HG03558 (cell line): ENCODE measurements at regions not wholly inside any gene's neighbourhood (a gene's known extent, or its start where the extent isn't known, plus 50 kb on each side); places are given as distances from the start of the nearest gene placed in this dataset.

Experiments used
- ATAC-seq: cut with Tn5 transposase; IDR thresholded peaks from one replicate; pipeline ENCODE4 v1.9.1; 2021; ENCODE audit warnings: moderate number of reproducible peaks; ENCODE audit not compliant: unreplicated experiment; ENCODE audit errors: extremely low read depth

DNA sequence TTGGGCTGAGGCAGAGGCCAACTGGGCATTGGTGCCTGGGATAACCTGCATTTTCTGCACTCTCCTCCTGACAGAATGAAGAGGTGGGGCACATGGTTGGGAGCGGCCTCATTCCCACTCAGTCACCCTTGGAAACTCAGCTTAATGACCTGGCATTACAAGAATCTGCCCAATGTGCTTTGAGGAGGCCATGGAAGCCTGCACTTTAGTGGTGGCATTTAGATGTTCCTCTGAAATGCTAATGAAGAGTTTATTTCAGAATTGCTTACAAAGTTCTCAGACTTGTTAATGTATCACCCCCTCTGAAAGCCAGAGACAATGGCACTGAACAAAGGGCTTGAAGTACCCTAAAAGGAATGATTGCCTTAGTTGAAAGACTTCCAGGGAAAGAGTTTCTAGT is 71.4 kb upstream of the PARP11 start:
- no peak for ATAC-seq

DNA sequence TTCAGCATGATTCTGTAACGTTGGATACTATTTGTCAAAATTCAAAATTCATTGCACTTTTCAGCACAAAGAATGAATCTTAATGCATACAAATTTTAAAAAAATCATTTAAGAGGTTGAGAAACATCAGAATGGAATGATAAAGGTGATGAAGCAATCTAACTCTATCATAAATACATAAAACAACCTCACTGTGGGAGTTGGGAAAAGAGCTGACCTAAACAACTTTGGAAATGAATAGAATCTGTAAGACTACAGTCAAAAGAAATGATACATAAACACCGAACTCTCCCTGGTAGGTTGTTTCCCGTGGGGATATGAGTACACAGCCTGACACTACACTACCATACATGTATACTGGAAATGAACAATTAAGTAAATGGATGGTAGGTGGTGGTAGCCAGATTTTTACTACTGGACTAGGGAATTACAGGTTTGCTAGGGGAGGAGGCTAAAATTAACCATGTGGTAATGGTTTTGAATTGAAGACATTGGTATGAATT is 64.9 kb upstream of the PARP11 start:
- ATAC-seq, result no peak

DNA sequence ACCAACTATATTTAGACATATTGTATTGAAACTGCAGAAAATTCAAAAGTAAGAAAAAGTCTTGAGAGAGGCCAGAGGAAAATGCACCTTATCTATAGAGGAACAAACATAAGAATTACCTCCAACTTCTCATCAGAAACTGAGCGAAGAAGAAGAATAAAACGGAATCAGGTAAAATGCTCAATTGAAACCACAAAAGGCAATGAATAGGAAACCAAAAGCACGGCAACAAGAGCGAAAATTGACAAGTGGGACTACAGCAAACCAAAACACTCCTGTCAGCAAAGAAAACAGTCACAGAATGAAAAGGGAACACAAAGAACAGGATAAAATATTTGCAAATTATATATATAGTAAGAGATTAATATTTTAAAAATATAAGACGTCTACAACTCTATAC is 61.9 kb upstream of the PARP11 start:
- no peak for ATAC-seq

DNA sequence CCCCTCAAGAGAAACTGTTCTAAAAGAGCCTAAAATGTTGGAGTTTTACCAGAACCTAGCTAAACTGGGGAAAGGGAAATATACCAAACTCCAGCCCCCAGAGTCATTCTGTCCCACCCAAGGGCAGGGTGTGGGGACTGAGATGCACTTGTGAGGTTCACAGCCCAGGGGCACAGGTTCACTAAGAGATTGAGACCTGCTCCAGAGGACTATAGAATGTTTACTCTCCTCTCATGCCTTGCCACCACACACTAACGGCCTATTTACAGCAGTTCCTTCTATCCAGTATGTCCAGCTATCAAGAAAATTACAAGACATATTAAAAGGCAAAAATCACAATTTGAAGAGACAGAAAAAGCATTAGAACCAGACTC is 60.6 kb upstream of the PARP11 start:
- no peak for ATAC-seq

DNA sequence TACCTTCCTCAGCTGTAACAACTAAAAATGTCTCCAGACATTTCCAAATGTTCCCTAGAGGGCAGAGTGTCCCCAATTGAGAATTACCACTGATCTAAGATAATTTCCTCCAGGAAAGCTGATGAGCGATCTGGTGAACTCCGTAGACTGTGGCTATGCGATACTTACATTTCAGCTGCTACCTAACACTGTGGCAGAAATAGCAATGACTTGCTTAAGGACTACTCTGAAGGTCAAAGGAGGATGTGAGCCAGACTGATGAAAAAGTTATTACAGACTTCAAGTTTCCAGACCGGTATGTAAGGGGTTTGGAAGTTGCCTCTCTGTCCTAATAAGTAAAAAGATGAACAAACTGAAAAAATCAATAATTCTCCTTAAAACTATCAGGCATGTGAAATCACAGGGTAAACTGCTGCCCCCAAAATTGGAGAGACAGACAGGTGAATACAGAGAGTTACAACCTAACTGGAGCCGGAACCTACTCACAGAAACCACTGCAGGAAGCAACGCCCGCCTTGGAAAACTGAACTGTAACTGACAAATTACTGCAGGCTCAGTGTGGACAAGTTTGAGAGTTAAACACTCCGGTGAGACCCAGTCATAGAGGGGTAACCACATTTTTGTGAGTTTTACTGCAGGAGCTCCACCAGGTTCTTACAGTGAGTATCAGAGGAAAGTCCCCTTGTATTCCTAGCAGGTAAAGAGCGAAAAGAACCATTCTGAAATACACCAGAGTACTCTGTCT is 60.0 kb upstream of the PARP11 start:
- ATAC-seq, result no peak

DNA sequence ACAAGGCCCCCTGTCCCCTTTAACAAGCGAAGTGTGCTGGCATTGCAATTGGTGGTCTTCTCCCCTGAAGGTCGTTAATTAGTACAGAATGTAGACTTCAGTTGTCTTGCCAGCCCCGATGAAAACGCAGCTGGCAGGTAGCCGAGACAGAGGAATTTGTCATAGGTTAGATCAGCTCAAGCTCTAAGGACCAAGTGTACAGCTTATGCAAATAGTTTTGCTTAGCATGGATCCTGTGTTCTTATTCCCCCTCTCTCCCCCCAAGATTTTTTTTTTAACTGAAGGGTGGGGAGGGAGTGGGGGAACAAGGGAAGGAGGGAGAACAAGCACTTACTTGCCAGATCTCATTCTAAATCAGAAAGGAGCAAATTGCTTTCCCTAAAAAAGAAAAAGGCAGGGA is 58.6 kb upstream of the PARP11 start:
- ATAC-seq, result no peak

DNA sequence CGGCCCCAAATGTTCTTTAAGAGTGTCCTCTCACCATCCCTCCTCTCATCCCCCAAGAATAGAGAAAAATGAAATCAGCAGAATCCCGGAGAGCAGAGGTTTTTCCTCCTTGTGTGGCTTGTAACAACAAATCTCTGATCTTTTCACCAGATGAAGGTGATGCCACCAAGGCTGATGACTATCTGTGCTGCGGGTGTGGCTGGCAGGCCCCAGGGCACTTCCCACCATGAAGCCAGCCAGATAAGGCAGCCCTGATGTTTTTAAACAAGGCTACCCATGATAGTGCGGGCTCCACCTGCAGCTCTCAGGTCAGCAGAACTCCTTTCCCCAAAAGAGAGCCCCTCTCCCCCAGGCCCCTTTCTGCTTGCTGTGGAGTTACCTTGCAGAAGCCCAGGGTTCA is 58.0 kb upstream of the PARP11 start:
- no peak for ATAC-seq

DNA sequence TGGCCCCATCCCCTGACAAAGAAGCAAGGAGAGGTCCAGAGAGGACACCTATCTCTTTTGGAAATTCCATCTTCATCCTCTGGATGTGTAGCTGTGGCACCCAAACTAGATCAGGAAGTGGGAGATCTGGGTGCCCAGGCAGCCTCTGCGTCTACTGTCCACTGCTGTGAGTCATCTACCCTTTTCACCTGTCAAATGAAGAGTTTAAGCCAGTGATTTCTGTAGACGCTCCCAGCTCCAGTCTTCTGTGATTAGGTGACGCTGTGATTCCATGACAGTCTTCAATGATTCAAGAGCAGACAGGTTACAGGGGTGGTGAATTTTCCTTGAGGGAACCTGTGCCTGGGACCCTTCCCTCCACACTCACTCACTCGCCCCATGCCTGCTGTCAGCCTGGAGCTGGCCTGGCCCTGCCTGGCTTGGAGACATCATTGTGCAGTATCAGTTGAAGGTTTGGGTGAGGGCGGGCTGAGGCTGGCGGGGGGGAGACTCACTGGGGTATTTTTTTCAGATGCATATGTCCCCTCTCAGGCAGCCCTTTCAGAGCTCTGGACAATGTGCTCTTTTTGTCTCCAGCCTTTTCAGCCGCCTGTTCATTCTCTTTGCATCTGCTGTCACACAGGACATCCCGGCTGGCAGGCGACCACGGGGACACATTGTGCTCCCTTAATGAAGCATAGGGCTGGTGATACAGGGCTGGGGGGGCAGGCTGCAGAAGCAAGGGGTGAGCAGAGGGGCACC is 56.8 kb upstream of the PARP11 start:
- no peak for ATAC-seq

DNA sequence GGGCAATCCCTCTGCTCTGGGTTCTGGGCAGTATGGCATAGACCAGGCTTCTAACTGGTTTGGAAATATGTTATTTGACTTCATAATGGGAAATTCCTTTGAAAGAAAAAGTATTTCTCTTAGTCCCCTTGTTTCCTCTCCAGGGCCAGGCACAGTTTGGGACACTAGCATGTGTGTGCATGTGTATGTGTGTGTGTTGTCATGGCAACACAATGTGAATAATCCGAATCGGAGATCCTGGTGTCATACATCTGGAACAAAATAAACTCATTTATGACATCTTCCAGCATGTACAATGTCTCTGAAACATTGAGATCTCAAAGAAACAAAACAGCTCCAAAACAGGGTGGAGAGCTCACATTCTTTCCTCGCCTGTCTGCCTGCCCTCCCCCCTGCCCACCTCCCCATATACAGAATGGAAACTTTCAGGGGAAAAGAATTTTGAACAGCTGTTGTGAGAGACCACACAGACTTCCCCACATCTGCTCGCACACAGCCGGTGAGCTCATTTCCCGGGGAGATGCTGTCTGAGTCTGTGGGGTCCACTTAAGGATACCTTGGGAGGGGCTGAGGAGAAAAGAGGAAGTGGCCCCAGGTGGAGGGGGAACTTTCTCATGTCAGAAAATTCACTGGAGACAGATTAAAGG is 55.5 kb upstream of the PARP11 start:
- ATAC-seq, result no peak

DNA sequence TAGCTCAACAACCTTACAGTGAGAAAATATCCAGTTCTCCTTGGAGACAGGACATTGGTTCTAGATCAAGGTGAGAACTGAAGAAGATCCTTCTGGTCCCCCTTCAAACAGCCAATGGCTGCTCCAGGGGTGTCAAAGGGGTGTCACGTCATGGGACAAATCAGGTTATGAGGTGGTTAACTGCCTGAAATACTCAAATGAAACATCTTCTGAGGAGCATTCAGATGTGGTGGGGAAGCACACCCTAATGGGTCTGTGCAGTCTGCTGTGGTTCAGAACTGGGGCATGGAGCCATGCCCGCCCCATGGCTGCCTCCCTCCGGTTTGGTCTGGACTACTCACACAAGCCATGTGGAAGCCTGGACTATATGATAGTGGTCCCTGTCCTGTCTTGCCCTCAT is 52.4 kb upstream of the PARP11 start:
- no peak for ATAC-seq

DNA sequence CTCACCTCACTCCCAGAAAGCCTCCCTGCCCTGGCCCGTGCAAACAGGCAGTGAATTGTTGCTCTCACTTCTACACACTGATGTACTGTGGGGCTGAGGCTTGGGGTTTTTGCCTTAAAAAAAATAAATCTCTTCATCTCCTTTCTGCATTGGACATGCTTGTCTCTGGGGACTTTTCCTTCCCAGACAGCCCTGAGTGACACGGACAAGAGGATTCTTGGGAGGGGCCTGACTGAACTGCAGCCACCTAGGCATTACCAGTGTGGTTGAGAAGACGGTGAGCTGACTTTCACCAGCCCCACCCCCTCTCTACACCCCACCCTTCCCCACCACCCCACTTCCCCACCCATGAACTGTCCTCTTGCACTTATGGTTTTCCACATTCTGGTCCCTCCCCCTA is 51.6 kb upstream of the PARP11 start:
- no peak for ATAC-seq

DNA sequence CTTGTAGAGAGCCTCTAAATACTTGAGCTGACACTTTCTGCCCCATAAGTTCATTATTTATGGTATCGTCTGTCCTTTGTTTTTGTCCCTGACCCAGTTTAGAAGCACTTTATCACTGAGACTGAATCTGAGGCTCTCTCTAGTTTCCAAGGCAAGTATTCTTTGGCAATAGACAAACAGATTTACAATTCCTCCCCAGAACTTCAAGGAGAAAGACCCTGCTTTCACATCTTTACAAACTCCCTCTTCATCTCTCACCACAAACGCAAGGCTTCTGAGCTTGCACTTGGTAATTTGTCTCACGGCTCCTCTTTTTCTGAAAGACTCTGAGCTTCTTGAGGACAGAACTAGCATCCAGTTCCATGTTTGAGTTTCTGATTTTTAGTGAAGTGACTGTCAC is 49.8 kb upstream of the PARP11 start:
- ATAC-seq, result no peak
